ENCODE measurements at regions not wholly inside any gene's neighbourhood (a gene's known extent, or its start where the extent isn't known, plus 50 kb on each side); places are given as distances from the start of the nearest gene placed in this dataset.

- no peaks in the 10 kb centered on the region for H3K27me3 ChIP-seq (ENCODE audit: insufficient read depth, low read length)
- H2AK5ac ChIP-seq (ENCODE audit: insufficient read length, low read length): no peak overlapping the region
- Mint-ChIP-seq H3K27me3 (ENCODE audit: low read depth) (no peaks in the 10 kb centered on the region), H3K4me1 (peaks cover 6 to 8% of the 10 kb centered on the region in 2 experiments; a peak in 2 of 4 replicates), H3K4me3 (no peak overlapping the region), H3K9me3 (no peaks in the 10 kb centered on the region), H3K36me3 (ENCODE audit: insufficient read depth in 1 of 3, low read depth in 3 of 3) (no peaks in the 10 kb centered on the region), H3K27ac (no peak overlapping the region; a peak in 1 of 7 replicates)
- no peak overlapping the region for H3K18ac ChIP-seq (ENCODE audit: insufficient read length, low read depth, low read length)
- no peak overlapping the region for H2BK120ac ChIP-seq (ENCODE audit: low read depth, low read length, poor library complexity, severe bottlenecking)
- H2BK12ac ChIP-seq (ENCODE audit: insufficient read length, low read depth, low read length): no peak overlapping the region
- H2BK20ac ChIP-seq (ENCODE audit: low read depth, low read length, poor library complexity, severe bottlenecking): no peak overlapping the region
- H2BK15ac ChIP-seq (ENCODE audit: low read depth, low read length): no peak overlapping the region
- TF ChIP-seq, protein P1, sequence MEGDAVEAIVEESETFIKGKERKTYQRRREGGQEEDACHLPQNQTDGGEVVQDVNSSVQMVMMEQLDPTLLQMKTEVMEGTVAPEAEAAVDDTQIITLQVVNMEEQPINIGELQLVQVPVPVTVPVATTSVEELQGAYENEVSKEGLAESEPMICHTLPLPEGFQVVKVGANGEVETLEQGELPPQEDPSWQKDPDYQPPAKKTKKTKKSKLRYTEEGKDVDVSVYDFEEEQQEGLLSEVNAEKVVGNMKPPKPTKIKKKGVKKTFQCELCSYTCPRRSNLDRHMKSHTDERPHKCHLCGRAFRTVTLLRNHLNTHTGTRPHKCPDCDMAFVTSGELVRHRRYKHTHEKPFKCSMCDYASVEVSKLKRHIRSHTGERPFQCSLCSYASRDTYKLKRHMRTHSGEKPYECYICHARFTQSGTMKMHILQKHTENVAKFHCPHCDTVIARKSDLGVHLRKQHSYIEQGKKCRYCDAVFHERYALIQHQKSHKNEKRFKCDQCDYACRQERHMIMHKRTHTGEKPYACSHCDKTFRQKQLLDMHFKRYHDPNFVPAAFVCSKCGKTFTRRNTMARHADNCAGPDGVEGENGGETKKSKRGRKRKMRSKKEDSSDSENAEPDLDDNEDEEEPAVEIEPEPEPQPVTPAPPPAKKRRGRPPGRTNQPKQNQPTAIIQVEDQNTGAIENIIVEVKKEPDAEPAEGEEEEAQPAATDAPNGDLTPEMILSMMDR (conservative IDR thresholded peaks at IDR 0.05): no peak
- H3K4me2 ChIP-seq (ENCODE audit: insufficient read depth, insufficient read length, low read length): no peak overlapping the region
- H3K4me1 ChIP-seq (ENCODE audit: insufficient read depth, low read length): no peaks in the 10 kb centered on the region
- no peak overlapping the region for H3K4ac ChIP-seq (ENCODE audit: low read depth, low read length)
- no peak for DNase-seq
- no peak overlapping the region for H2BK5ac ChIP-seq (ENCODE audit: insufficient read length, low read length)
- H3T11ph ChIP-seq (ENCODE audit: low read length): no peak overlapping the region
- H3K9ac ChIP-seq (ENCODE audit: extremely low read depth, insufficient read length, low read length): no peak overlapping the region
- H4K5ac ChIP-seq (ENCODE audit: insufficient read length, low read depth, low read length): no peak overlapping the region
- no peak overlapping the region for H3K23ac ChIP-seq (ENCODE audit: insufficient read length, low read depth, low read length)
- H4K8ac ChIP-seq (replicated peaks; ENCODE audit: insufficient read length, low read depth, low read length): no peak overlapping the region
- H3K56ac ChIP-seq (ENCODE audit: insufficient read length, low read depth, low read length): no peak overlapping the region
- WGBS (ENCODE audit: extremely low coverage, insufficient read length, low lambda C conversion rate): no CpG with 5 or more reads among the region's 4 CpGs
- no peak overlapping the region for H4K91ac ChIP-seq (ENCODE audit: insufficient read length, low read depth, low read length)
- no peaks in the 10 kb centered on the region for H3K9me3 ChIP-seq (ENCODE audit: control insufficient read depth, low read depth, low read length)
- H3K14ac ChIP-seq (ENCODE audit: insufficient read depth, low read length): no peak overlapping the region
- H2AFZ ChIP-seq (ENCODE audit: low read length): no peak overlapping the region
- H3K27ac ChIP-seq (ENCODE audit: insufficient read length, low read depth, low read length): no peak overlapping the region
- H3K79me2 ChIP-seq (ENCODE audit: insufficient read depth, low read length): no peaks in the 10 kb centered on the region
- H4K20me1 ChIP-seq (ENCODE audit: control insufficient read depth, insufficient read depth, insufficient read length): no peaks in the 10 kb centered on the region
- H3K79me1 ChIP-seq (ENCODE audit: insufficient read depth, low read depth, low read length, poor library complexity, severe bottlenecking): no peaks in the 10 kb centered on the region
- no peaks in the 10 kb centered on the region for H3K23me2 ChIP-seq (ENCODE audit: insufficient read length, low read depth, low read length, poor library complexity, severe bottlenecking)
Measured at GRCh38 chr10:1957057-1957456, 219.7 kb upstream of the ADARB2 start.
